ENCODE measurements at regions not wholly inside any gene's neighbourhood (a gene's known extent, or its start where the extent isn't known, plus 50 kb on each side); places are given as distances from the start of the nearest gene placed in this dataset.
"Not testable (repeated sequence)": the region's sequence is repeated elsewhere in the genome, so short reads cannot be mapped to it uniquely, and the experiment has no call there.

- DNase-seq (ENCODE audit: extremely low read depth, low read depth, low spot score) = no peak
Measured at GRCh38 chr15:58322253-58322652, 109.5 kb upstream of the LIPC start.

DNA sequence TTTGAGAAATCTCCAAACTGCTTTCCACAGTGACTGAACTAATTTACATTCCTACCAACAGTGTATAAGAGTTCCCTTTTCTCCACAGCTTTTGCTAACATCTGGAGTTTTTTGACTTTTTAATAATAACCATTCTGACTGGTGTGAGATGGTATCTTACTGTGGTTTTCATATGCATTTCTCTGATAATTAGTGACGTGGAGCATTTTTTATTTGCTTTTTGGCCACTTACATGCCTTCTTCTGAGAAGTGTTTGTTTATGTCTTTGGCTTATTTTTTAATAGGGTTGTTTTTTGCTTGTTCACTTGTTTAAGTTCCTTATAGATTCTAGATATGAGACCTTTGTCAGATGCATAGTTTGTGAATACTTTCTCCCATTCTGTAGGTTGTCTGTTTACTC, 108.5 kb upstream of the LIPC start:
- not testable (repeated sequence) for DNase-seq (ENCODE audit: extremely low read depth, low read depth, low spot score)

DNA sequence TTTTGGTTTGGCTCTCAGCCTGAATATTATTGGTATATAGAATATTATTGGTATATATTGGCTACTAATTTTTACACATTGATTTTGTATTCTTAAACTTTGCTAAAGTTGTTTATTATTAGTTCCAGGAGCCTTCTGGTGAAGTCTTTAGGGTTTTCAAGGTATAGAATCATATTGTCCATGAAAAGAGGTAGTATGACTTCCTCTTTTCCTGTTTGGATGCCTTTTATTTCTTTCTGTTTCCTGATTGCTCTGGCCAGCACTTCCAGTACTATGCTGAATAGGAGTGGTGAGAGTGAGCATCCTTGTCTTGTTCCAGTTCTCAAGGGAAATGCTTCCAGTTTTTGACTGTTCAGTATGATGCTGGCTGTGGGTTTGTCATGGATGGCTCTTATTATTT, 107.3 kb upstream of the LIPC start:
- DNase-seq (ENCODE audit: extremely low read depth, low read depth, low spot score) = no peak

- DNase-seq (ENCODE audit: extremely low read depth, low read depth, low spot score) = no peak
Measured at GRCh38 chr15:58327958-58328357, 103.8 kb upstream of the LIPC start.

GRCh38 chr15:58329211-58329610, 102.6 kb upstream of the LIPC start:
- DNase-seq (ENCODE audit: extremely low read depth, low read depth, low spot score) = no peak

- DNase-seq (ENCODE audit: extremely low read depth, low read depth, low spot score) = no peak
Measured at GRCh38 chr15:58329781-58330671, 101.8 kb upstream of the LIPC start.

GRCh38 chr15:58330741-58331559, 100.8 kb upstream of the LIPC start:
- no peak for DNase-seq (ENCODE audit: extremely low read depth, low read depth, low spot score)

GRCh38 chr15:58331560-58331912, 100.3 kb upstream of the LIPC start:
- no peak for DNase-seq (ENCODE audit: extremely low read depth, low read depth, low spot score)

DNA sequence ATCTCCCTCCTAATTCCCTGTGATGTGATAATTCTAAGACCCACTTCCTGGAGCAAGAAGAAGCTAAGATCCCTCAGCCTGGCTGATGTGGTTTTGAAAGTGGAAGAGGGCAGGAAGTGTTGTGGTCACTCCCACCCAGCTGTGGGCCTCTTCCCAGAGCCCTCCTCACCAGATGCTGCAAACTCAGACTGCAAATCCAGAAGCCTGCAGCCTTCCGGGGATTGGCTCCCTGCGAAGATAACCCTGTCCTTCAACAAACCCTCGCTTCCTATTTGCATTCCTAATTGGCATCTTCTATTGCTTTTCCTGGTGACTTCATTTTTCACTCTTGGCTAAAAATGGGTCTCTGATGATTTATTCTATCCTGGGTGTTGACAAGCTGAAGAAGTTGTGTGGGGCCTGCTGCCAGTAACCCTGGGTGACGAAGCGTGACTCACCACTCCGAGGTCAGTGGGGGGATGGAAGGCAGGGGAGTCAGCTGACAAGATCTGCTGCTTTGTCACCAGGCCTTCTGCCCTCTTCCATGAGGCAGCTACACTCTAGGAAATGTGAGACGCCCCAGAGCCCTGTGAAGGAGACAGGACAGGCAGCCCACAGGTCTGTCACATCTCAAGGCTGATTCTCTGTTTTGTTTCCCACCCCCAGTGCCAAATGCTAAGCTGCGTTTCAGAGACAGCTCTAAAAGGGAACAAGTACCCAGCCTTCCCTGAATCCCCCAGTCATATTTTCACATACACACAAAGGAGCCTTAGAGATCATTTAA, 99.7 kb upstream of the LIPC start:
- DNase-seq (ENCODE audit: extremely low read depth, low read depth, low spot score) = peak; percentile 60

- no peak for DNase-seq (ENCODE audit: extremely low read depth, low read depth, low spot score)
Measured at GRCh38 chr15:58332676-58333400, 99.0 kb upstream of the LIPC start.

DNA sequence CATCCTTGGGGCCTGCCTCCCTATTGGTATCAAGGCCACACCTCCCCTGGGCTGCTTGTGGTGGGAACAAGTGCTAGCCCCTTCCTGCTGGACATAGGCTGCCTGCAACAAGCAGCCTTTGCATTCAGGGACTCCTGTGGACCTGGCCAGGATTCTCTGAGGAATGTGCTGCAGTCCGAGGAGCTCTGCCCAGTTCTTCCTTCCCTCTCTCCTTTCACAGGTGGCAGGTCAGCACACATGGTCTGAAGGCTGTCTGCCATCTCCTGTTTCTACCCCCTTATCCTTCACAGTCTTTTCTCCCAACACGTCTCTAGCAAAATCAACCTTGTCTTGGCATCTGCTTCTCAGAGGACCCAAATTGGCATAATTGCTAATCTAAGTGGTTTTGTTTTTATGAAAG, 97.0 kb upstream of the LIPC start:
- DNase-seq (ENCODE audit: extremely low read depth, low read depth, low spot score) = no peak

- DNase-seq (ENCODE audit: extremely low read depth, low read depth, low spot score) = no peak
Measured at GRCh38 chr15:58336161-58336560, 95.6 kb upstream of the LIPC start.

DNA sequence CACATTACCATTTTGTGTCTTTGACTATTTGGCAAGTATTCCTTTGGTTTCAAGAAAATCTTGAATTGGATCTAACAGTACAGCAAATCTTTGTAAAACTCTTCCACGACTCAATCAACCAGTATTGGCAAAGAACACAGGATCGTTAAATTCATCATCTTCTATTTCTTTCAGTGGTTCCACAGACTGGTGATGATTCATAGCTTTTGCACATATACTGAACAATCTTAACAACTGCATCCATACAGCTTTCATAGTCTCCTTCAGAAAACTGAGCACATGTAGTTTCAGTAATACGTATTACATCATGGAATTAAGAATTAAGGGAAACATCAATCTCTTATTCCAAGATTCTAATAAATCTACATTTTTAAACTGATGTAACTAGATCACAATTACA, 91.6 kb upstream of the LIPC start:
- no peak for DNase-seq (ENCODE audit: extremely low read depth, low read depth, low spot score)

DNA sequence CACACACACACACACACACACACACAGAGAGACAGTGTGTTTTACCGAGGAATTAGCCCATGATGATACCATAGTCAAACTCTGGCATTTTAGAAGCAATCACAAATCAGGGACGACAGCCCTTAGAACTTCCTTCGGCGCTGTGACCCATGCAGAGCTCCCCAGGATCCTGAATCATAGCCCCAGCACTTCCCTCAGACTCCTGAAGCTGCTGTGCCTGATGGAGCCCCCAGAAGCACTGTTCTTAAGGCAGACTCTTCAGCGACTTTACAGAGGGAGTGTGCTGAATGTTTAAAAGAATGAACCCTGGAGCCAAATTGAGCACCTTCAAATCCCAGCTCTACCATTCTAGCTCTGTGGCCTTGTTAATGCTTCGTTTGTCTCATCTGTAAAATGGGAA, 89.3 kb upstream of the LIPC start:
- no peak for DNase-seq (ENCODE audit: extremely low read depth, low read depth, low spot score)

- no peak for DNase-seq (ENCODE audit: extremely low read depth, low read depth, low spot score)
Measured at GRCh38 chr15:58344213-58345070, 87.3 kb upstream of the LIPC start.

GRCh38 chr15:58346361-58346760, 85.4 kb upstream of the LIPC start:
- DNase-seq (ENCODE audit: extremely low read depth, low read depth, low spot score) = no peak

DNA sequence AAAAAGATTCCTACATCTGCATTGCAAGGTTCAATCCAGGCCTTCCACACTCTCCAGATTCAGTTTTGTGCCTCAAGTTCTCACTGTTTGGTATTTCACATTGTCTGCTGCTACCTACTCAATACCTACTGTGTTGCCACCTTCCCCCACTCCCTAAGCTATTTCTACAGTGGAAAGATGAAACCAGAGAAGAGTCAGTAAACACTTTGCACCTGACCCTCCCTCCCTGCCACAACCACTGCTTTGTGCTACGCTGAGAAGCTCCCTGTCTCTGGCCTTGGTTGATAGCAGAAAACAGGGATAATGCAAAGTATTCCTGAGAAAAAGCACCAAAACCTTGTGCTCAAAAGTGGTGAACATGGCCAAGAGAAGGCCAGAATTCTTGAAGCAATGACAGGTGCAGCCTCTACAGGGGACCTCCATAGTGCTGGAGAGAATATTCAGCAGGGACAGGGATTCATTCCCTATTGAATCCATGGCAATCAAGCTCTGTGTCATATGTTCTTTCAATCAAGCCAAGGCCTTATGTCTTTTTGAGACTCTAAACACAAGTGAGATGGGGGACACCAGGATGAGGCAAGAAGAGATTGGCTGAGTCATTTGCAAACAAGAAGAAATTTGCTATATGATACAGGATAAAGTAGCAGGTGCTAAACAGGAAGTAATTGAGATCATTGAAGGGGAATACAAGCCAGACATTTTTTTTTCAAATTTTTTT, 83.5 kb upstream of the LIPC start:
- DNase-seq (ENCODE audit: extremely low read depth, low read depth, low spot score) = no peak

- DNase-seq (ENCODE audit: extremely low read depth, low read depth, low spot score) = no peak
Measured at GRCh38 chr15:58352026-58352929, 79.5 kb upstream of the LIPC start.
